ENCODE measurements at regions not wholly inside any gene's neighbourhood (a gene's known extent, or its start where the extent isn't known, plus 50 kb on each side); places are given as distances from the start of the nearest gene placed in this dataset.
"Not testable (repeated sequence)": the region's sequence is repeated elsewhere in the genome, so short reads cannot be mapped to it uniquely, and the experiment has no call there.

DNA sequence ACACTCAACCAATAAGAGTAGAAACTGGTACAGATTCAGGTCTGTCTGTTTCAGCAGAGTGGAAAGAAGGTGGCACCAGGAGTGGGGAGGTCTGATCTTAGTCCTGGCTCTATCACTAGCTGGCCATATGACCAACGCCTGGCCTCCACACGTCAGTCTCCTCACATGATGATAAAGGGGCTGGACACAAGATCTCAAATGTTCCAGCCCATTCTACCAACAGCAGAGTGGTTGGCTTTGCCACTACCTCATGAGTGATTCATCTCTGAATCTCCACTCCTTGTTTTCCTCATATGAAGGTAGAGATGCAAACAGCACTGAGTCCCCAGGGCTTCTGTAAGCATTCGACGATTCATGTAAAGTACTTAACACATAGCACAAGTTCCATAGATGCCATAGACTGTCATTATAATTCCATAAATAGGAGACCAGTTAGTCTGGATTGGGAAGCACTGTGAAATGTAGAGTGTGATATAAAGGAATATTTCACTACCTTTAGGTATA is 281.9 kb upstream of the ASIC2 start:
- no peak overlapping the region for H3K4me3 ChIP-seq (replicated peaks in 1 of 3; ENCODE audit: low read depth in 2 of 3, low read length in 3 of 3)
- WGBS (ENCODE audit: insufficient coverage): 81% methylated on average over 2 of the region's 4 CpGs
- H3K36me3 ChIP-seq (replicated peaks in 1 of 2; ENCODE audit: control insufficient read depth in 1 of 2, insufficient read depth in 2 of 2, low read length in 2 of 2): no peaks in the 10 kb centered on the region
- no peak for DNase-seq
- H4K20me1 ChIP-seq (ENCODE audit: insufficient read depth, low read length): no peaks in the 10 kb centered on the region
- intact Hi-C loops (cut with micrococcal nuclease): no loop called here
- H3K4me2 ChIP-seq (replicated peaks; ENCODE audit: extremely low read depth, low read length, poor library complexity, severe bottlenecking): no peak overlapping the region
- Mint-ChIP-seq H3K27ac (no peak overlapping the region), H3K4me1 (no peaks in the 10 kb centered on the region), H3K4me3 (no peak overlapping the region), H3K27me3 (ENCODE audit: low read depth in 3 of 3) (peaks cover 0 to 5% (median 5%) of the 10 kb centered on the region in 3 donors), H3K36me3 (no peaks in the 10 kb centered on the region), H3K9me3 (peaks cover 0 to 11% (median 4%) of the 10 kb centered on the region in 7 donors)
- no peaks in the 10 kb centered on the region for H3K27me3 ChIP-seq (ENCODE audit: control insufficient read depth in 2 of 2, insufficient read depth in 2 of 2, low read length in 2 of 2)
- H3K27ac ChIP-seq (ENCODE audit: low read depth in 1 of 2, low read length in 2 of 2): no peak overlapping the region
- no peak overlapping the region for H2AFZ ChIP-seq (ENCODE audit: insufficient read depth, low read depth, low read length, poor library complexity, severe bottlenecking)
- no peak overlapping the region for H3K9ac ChIP-seq (ENCODE audit: insufficient read depth, low read length, poor library complexity, severe bottlenecking)
- H3K9me3 ChIP-seq (replicated peaks in 1 of 2; ENCODE audit: control insufficient read depth in 1 of 2, insufficient read depth in 1 of 2, low read length in 2 of 2): no peaks in the 10 kb centered on the region
- no peaks in the 10 kb centered on the region for H3K79me2 ChIP-seq (ENCODE audit: insufficient read depth, low read length)
- H3K4me1 ChIP-seq (ENCODE audit: control insufficient read depth in 1 of 2, insufficient read depth in 2 of 2, low read length in 2 of 2): no peaks in the 10 kb centered on the region
- TF ChIP-seq, protein P1, sequence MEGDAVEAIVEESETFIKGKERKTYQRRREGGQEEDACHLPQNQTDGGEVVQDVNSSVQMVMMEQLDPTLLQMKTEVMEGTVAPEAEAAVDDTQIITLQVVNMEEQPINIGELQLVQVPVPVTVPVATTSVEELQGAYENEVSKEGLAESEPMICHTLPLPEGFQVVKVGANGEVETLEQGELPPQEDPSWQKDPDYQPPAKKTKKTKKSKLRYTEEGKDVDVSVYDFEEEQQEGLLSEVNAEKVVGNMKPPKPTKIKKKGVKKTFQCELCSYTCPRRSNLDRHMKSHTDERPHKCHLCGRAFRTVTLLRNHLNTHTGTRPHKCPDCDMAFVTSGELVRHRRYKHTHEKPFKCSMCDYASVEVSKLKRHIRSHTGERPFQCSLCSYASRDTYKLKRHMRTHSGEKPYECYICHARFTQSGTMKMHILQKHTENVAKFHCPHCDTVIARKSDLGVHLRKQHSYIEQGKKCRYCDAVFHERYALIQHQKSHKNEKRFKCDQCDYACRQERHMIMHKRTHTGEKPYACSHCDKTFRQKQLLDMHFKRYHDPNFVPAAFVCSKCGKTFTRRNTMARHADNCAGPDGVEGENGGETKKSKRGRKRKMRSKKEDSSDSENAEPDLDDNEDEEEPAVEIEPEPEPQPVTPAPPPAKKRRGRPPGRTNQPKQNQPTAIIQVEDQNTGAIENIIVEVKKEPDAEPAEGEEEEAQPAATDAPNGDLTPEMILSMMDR (IDR thresholded peaks at IDR 0.05): no peak

DNA sequence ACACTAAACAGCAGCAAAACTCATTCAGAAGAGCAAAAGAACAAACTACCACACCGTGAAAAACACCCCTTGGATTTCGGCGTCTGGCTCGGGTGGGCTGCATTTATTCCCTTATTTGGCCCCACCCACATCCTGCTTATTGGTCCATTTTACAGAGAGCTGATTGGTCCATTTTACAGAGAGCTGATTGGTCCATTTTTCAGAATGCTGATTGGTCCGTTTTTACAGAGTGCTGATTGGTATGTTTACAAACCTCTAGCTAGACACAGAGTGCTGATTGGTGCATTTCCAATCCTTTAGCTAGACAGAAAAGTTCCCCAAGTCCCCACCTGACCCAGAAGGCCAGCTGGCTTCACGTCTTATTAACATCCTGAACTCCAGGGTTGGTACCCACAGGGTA is 286.6 kb upstream of the ASIC2 start:
- H4K20me1 ChIP-seq (ENCODE audit: insufficient read depth, low read length); H3K4me3 Mint-ChIP-seq; H3K4me2 ChIP-seq (replicated peaks; ENCODE audit: extremely low read depth, low read length, poor library complexity, severe bottlenecking); intact Hi-C loops (cut with micrococcal nuclease); H3K27ac Mint-ChIP-seq; H3K27me3 ChIP-seq (ENCODE audit: control insufficient read depth in 2 of 2, insufficient read depth in 2 of 2, low read length in 2 of 2); H3K4me1 ChIP-seq (ENCODE audit: control insufficient read depth in 1 of 2, insufficient read depth in 2 of 2, low read length in 2 of 2); H3K4me1 Mint-ChIP-seq; DNase-seq; H3K36me3 ChIP-seq (replicated peaks in 1 of 2; ENCODE audit: control insufficient read depth in 1 of 2, insufficient read depth in 2 of 2, low read length in 2 of 2); H3K9me3 ChIP-seq (replicated peaks in 1 of 2; ENCODE audit: control insufficient read depth in 1 of 2, insufficient read depth in 1 of 2, low read length in 2 of 2); H3K36me3 Mint-ChIP-seq; H3K79me2 ChIP-seq (ENCODE audit: insufficient read depth, low read length); H3K27ac ChIP-seq (ENCODE audit: low read depth in 1 of 2, low read length in 2 of 2); H3K4me3 ChIP-seq (replicated peaks in 1 of 3; ENCODE audit: low read depth in 2 of 3, low read length in 3 of 3); H2AFZ ChIP-seq (ENCODE audit: insufficient read depth, low read depth, low read length, poor library complexity, severe bottlenecking); H3K9ac ChIP-seq (ENCODE audit: insufficient read depth, low read length, poor library complexity, severe bottlenecking): not testable (repeated sequence)
- peaks cover 0 to 10% (median 5%) of the 10 kb centered on the region in 7 donors for H3K9me3 Mint-ChIP-seq
- H3K27me3 Mint-ChIP-seq (ENCODE audit: low read depth in 3 of 3): peaks cover 0 to 10% (median 0%) of the 10 kb centered on the region in 3 donors
- WGBS (ENCODE audit: insufficient coverage): 96% methylated on average over 4 of the region's 6 CpGs

Measured in CD14-positive monocyte (primary cell).